Lower leg skin (tissue), 3 donors: ENCODE measurements at regions not wholly inside any gene's neighbourhood (a gene's known extent, or its start where the extent isn't known, plus 50 kb on each side); places are given as distances from the start of the nearest gene placed in this dataset.

Experiments used
- CTCF ChIP-seq, 3 donors: fragments of 450-650 bp; IDR thresholded peaks; one replicate each; pipeline ENCODE4 v1.5.1; 2016; ENCODE audit warnings: antibody characterized with exemption in 3 of 3, mild to moderate bottlenecking in 3 of 3, moderate library complexity in 2 of 3
- POLR2A ChIP-seq, 2 donors: fragments of 450-650 bp; IDR thresholded peaks; one replicate each; pipeline ENCODE4 v1.6.1; 2016 to 2017; ENCODE audit warnings: antibody characterized with exemption in 2 of 2, mild to moderate bottlenecking in 1 of 2, moderate library complexity in 1 of 2

GRCh38 chr2:182558564-182558963 lies 131.7 kb upstream of the PDE1A start:
- TF ChIP-seq POLR2A (IDR thresholded peaks at IDR 0.05) (no peak), CTCF (IDR thresholded peaks at IDR 0.05) (no peak)
